ENCODE measurements at regions not wholly inside any gene's neighbourhood (a gene's known extent, or its start where the extent isn't known, plus 50 kb on each side); places are given as distances from the start of the nearest gene placed in this dataset.

- H3K79me2 ChIP-seq (ENCODE audit: insufficient read depth, low read depth): no peaks in the 10 kb centered on the region
- H3K36me3 ChIP-seq (ENCODE audit: insufficient read depth): no peaks in the 10 kb centered on the region
- no peak overlapping the region for H3K4me3 ChIP-seq (IDR thresholded peaks at IDR 0.05; ENCODE audit: insufficient read depth, low read depth, low read length)
- H3K4me2 ChIP-seq: no peak overlapping the region
- no peak overlapping the region for H2AFZ ChIP-seq (ENCODE audit: low read depth)
- no peak overlapping the region for H3K9ac ChIP-seq
- H4K20me1 ChIP-seq (ENCODE audit: insufficient read depth): no peaks in the 10 kb centered on the region
- no peaks in the 10 kb centered on the region for H3K4me1 ChIP-seq (ENCODE audit: low read depth, poor library complexity, severe bottlenecking)
- no peak for TF ChIP-seq CTCF (conservative IDR thresholded peaks at IDR 0.05; ENCODE audit: low read depth, low read length)
- no peak overlapping the region for H3K27ac ChIP-seq
- H3K27me3 ChIP-seq (ENCODE audit: insufficient read depth, low read depth): no peaks in the 10 kb centered on the region
Observed at GRCh38 chr7:116418524-116418923, 81.0 kb upstream of the CAV2 start.

GRCh38 chr7:116420003-116420402 lies 79.5 kb upstream of the CAV2 start:
- H3K36me3 ChIP-seq (ENCODE audit: insufficient read depth): no peaks in the 10 kb centered on the region
- TF ChIP-seq CTCF (conservative IDR thresholded peaks at IDR 0.05; ENCODE audit: low read depth, low read length): no peak
- no peaks in the 10 kb centered on the region for H3K79me2 ChIP-seq (ENCODE audit: insufficient read depth, low read depth)
- H3K27ac ChIP-seq: no peak overlapping the region
- H3K27me3 ChIP-seq (ENCODE audit: insufficient read depth, low read depth): no peaks in the 10 kb centered on the region
- H3K4me2 ChIP-seq: no peak overlapping the region
- H3K4me1 ChIP-seq (ENCODE audit: low read depth, poor library complexity, severe bottlenecking): no peaks in the 10 kb centered on the region
- H4K20me1 ChIP-seq (ENCODE audit: insufficient read depth): no peaks in the 10 kb centered on the region
- no peak overlapping the region for H3K4me3 ChIP-seq (IDR thresholded peaks at IDR 0.05; ENCODE audit: insufficient read depth, low read depth, low read length)
- H3K9ac ChIP-seq: no peak overlapping the region
- no peak overlapping the region for H2AFZ ChIP-seq (ENCODE audit: low read depth)

- H2AFZ ChIP-seq (ENCODE audit: low read depth): no peak overlapping the region
- no peaks in the 10 kb centered on the region for H3K36me3 ChIP-seq (ENCODE audit: insufficient read depth)
- no peaks in the 10 kb centered on the region for H3K27me3 ChIP-seq (ENCODE audit: insufficient read depth, low read depth)
- no peak overlapping the region for H3K9ac ChIP-seq
- H3K27ac ChIP-seq: no peak overlapping the region
- H3K79me2 ChIP-seq (ENCODE audit: insufficient read depth, low read depth): no peaks in the 10 kb centered on the region
- no peak for TF ChIP-seq CTCF (conservative IDR thresholded peaks at IDR 0.05; ENCODE audit: low read depth, low read length)
- no peaks in the 10 kb centered on the region for H4K20me1 ChIP-seq (ENCODE audit: insufficient read depth)
- H3K4me1 ChIP-seq (ENCODE audit: low read depth, poor library complexity, severe bottlenecking): no peaks in the 10 kb centered on the region
- H3K4me3 ChIP-seq (IDR thresholded peaks at IDR 0.05; ENCODE audit: insufficient read depth, low read depth, low read length): no peak overlapping the region
- H3K4me2 ChIP-seq: no peak overlapping the region
Observed at GRCh38 chr7:116421298-116421697, 78.2 kb upstream of the CAV2 start.

- H3K4me1 ChIP-seq (ENCODE audit: low read depth, poor library complexity, severe bottlenecking): no peaks in the 10 kb centered on the region
- no peak overlapping the region for H3K4me3 ChIP-seq (IDR thresholded peaks at IDR 0.05; ENCODE audit: insufficient read depth, low read depth, low read length)
- no peaks in the 10 kb centered on the region for H3K79me2 ChIP-seq (ENCODE audit: insufficient read depth, low read depth)
- no peaks in the 10 kb centered on the region for H4K20me1 ChIP-seq (ENCODE audit: insufficient read depth)
- H3K4me2 ChIP-seq: no peak overlapping the region
- no peak for TF ChIP-seq CTCF (conservative IDR thresholded peaks at IDR 0.05; ENCODE audit: low read depth, low read length)
- no peak overlapping the region for H3K9ac ChIP-seq
- H2AFZ ChIP-seq (ENCODE audit: low read depth): no peak overlapping the region
- no peaks in the 10 kb centered on the region for H3K27me3 ChIP-seq (ENCODE audit: insufficient read depth, low read depth)
- no peaks in the 10 kb centered on the region for H3K36me3 ChIP-seq (ENCODE audit: insufficient read depth)
- H3K27ac ChIP-seq: no peak overlapping the region
Observed at GRCh38 chr7:116422683-116423082, 76.9 kb upstream of the CAV2 start.

GRCh38 chr7:116423499-116423898 lies 76.0 kb upstream of the CAV2 start:
- TF ChIP-seq CTCF (conservative IDR thresholded peaks at IDR 0.05; ENCODE audit: low read depth, low read length): no peak
- Histone ChIP-seq H3K9ac (no peak overlapping the region), H3K27me3 (ENCODE audit: insufficient read depth, low read depth) (no peaks in the 10 kb centered on the region), H4K20me1 (ENCODE audit: insufficient read depth) (no peaks in the 10 kb centered on the region), H3K36me3 (ENCODE audit: insufficient read depth) (no peaks in the 10 kb centered on the region), H3K4me2 (no peak overlapping the region), H3K27ac (no peak overlapping the region), H3K79me2 (ENCODE audit: insufficient read depth, low read depth) (no peaks in the 10 kb centered on the region), H3K4me1 (ENCODE audit: low read depth, poor library complexity, severe bottlenecking) (no peaks in the 10 kb centered on the region), H2AFZ (ENCODE audit: low read depth) (no peak overlapping the region), H3K4me3 (IDR thresholded peaks at IDR 0.05; ENCODE audit: insufficient read depth, low read depth, low read length) (no peak overlapping the region)
